Endothelial cell of umbilical vein (primary cell): ENCODE measurements at regions not wholly inside any gene's neighbourhood (a gene's known extent, or its start where the extent isn't known, plus 50 kb on each side); places are given as distances from the start of the nearest gene placed in this dataset.

Experiments
- BruUV-seq: library from RNA; stranded (reverse); fragments of 400-500 nt; replicated peaks from 2 replicates; lab custom pipeline; 2021; lab: Mats Ljungman, UMichigan
- CTCF ChIA-PET: fragments of 300-600, 350-600 bp; sonication (Branson Sonifier 250); formaldehyde crosslinking; loops from one replicate; lab custom pipeline; 2021; ENCODE audit warnings: antibody characterized with exemption, inconsistent platforms; lab: Charles Lee
- POLR2A ChIA-PET: fragments of 300-600, 350-600 bp; sonication (Branson Sonifier 250); formaldehyde crosslinking; loops from one replicate; lab custom pipeline; 2021; ENCODE audit warnings: antibody characterized with exemption, inconsistent platforms; lab: Charles Lee
- DNase-seq: peaks from one replicate; pipeline ENCODE4 v3.0.0-alpha.2; 2011; ENCODE audit warnings: low read depth, low spot score
- FAIRE-seq: peaks from 2 replicates; lab custom pipeline; 2011; peaks lifted over from hg19 to GRCh38; lab: Jason Lieb, UNC
- H2AFZ ChIP-seq: 2 replicates; pipeline ENCODE4 v1.6.0; 2012; ENCODE audit warnings: low read depth, low read length, control low read depth, inconsistent platforms
- H3K27ac ChIP-seq: 2 replicates; pipeline ENCODE4 v1.5.1; 2011; ENCODE audit warnings: low read depth, mild to moderate bottlenecking, control low read depth, low read length, moderate library complexity; ENCODE audit not compliant: insufficient read depth
- H3K27me3 ChIP-seq, 2 experiments: 2 replicates each; pipeline versions ENCODE4 v1.6.0 to v1.6.1; 2011; ENCODE audit warnings: low read length in 2 of 2, mixed read lengths in 1 of 2; ENCODE audit not compliant: control insufficient read depth in 2 of 2, insufficient read depth in 2 of 2
- H3K36me3 ChIP-seq, 2 experiments: 2 replicates in 1 of 2; 3 replicates in 1 of 2; pipeline ENCODE4 v1.5.1; 2011; ENCODE audit warnings: low read length in 2 of 2, mild to moderate bottlenecking in 1 of 2, moderate library complexity in 1 of 2; ENCODE audit not compliant: control insufficient read depth in 2 of 2, insufficient read depth in 2 of 2; ENCODE audit errors: extremely low read depth in 1 of 2
- H3K4me1 ChIP-seq: 3 replicates; pipeline ENCODE4 v1.5.1; 2011; ENCODE audit warnings: mild to moderate bottlenecking, low read length; ENCODE audit not compliant: control insufficient read depth, insufficient read depth; ENCODE audit errors: extremely low read depth
- H3K4me2 ChIP-seq: 2 replicates; pipeline ENCODE4 v1.6.1; 2011; ENCODE audit warnings: low read length, control low read depth, mixed read lengths; ENCODE audit not compliant: insufficient read depth
- H3K4me3 ChIP-seq, 3 experiments: fragments of 200-600 bp in 1 of 3; sonication (generic), shearing (Covaris generic) in 1 of 3; replicated peaks in 1 of 3; 2 replicates each; pipeline ENCODE4 v1.5.1; 2011 to 2016; ENCODE audit warnings: control low read depth in 3 of 3, low read length in 3 of 3, mild to moderate bottlenecking in 2 of 3, inconsistent platforms in 1 of 3, low read depth in 1 of 3, moderate library complexity in 1 of 3; ENCODE audit not compliant: insufficient read depth in 1 of 3
- H3K79me2 ChIP-seq: 2 replicates; pipeline ENCODE4 v1.6.0; 2012; ENCODE audit warnings: low read length, inconsistent platforms; ENCODE audit not compliant: control insufficient read depth, insufficient read depth
- H3K9ac ChIP-seq: replicated peaks from 2 replicates; pipeline ENCODE3; 2011; ENCODE audit warnings: low read length, control low read depth; ENCODE audit not compliant: insufficient read depth; ENCODE audit errors: extremely low read depth
- H3K9me1 ChIP-seq: replicated peaks from 3 replicates; pipeline ENCODE4 v1.6.0; 2011; ENCODE audit warnings: mild to moderate bottlenecking, low read length; ENCODE audit not compliant: control insufficient read depth, insufficient read depth; ENCODE audit errors: extremely low read depth
- H3K9me3 ChIP-seq: replicated peaks from 2 replicates; pipeline ENCODE4 v1.5.1; 2012; ENCODE audit warnings: low read length, inconsistent platforms; ENCODE audit not compliant: control insufficient read depth, insufficient read depth
- H4K20me1 ChIP-seq: replicated peaks from 2 replicates; pipeline ENCODE3; 2011; ENCODE audit warnings: mild to moderate bottlenecking, low read length; ENCODE audit not compliant: control insufficient read depth, insufficient read depth; ENCODE audit errors: extremely low read depth
- CTCF ChIP-seq, 2 donors: IDR thresholded peaks; 1 replicate in 1 of 2; 2 replicates in 1 of 2; pipeline ENCODE4 v1.5.1; 2011; ENCODE audit warnings: low read length in 2 of 2, mild to moderate bottlenecking in 2 of 2, moderate library complexity in 2 of 2, control low read depth in 1 of 2, inconsistent platforms in 1 of 2, low read depth in 1 of 2; ENCODE audit not compliant: insufficient read depth in 1 of 2; ENCODE audit errors: extremely low read depth in 1 of 2
- EZH2 ChIP-seq: IDR thresholded peaks from 2 replicates; pipeline ENCODE4 v1.6.1; 2012; ENCODE audit warnings: borderline replicate concordance, low read depth, mild to moderate bottlenecking, moderate library complexity, low read length, inconsistent platforms; ENCODE audit not compliant: severe bottlenecking
- FOS ChIP-seq: IDR thresholded peaks from 2 replicates; pipeline ENCODE4 v1.6.1; 2011; ENCODE audit warnings: mild to moderate bottlenecking, low read length, moderate library complexity, borderline replicate concordance; ENCODE audit not compliant: insufficient read depth
- GATA2 ChIP-seq: IDR thresholded peaks from 2 replicates; pipeline ENCODE4 v1.7.0; 2011; ENCODE audit warnings: low read depth, mild to moderate bottlenecking, moderate library complexity, mixed read lengths, low read length; ENCODE audit not compliant: insufficient read length, insufficient read depth
- JUN ChIP-seq: IDR thresholded peaks from 2 replicates; pipeline ENCODE4 v1.6.1; 2011; ENCODE audit warnings: borderline replicate concordance, low read depth; ENCODE audit not compliant: insufficient read length, insufficient read depth
- MAX ChIP-seq: IDR thresholded peaks from 2 replicates; pipeline ENCODE4 v1.6.1; 2011; ENCODE audit not compliant: insufficient read depth, insufficient read length
- POLR2AphosphoS5 ChIP-seq: IDR thresholded peaks from 2 replicates; pipeline ENCODE4 v1.6.1; 2012; ENCODE audit warnings: low read depth, mild to moderate bottlenecking, control low read depth, low read length, moderate library complexity; ENCODE audit not compliant: insufficient read depth
- dilution Hi-C: fragments of 300-500 bp; cut with MboI; formaldehyde crosslinking; loops from one replicate; pipeline ENCODE4 v1.15.0; 2019; ENCODE audit warnings: low sequenced_read_pairs; ENCODE audit not compliant: extremely low pct_ligation_motif_present
- intact Hi-C: fragments of 100-400 bp; cut with micrococcal nuclease; formaldehyde crosslinking; loops from one replicate; pipeline ENCODE4 v1.10.0; 2022

- Histone ChIP-seq H3K9me1 (no peaks in the 10 kb centered on the region), H3K4me3 (no peak overlapping the region), H3K36me3 (no peaks in the 10 kb centered on the region), H3K4me1 (no peaks in the 10 kb centered on the region), H3K9ac (no peak overlapping the region), H3K4me2 (no peak overlapping the region), H4K20me1 (no peaks in the 10 kb centered on the region), H3K9me3 (no peaks in the 10 kb centered on the region), H3K79me2 (no peaks in the 10 kb centered on the region), H3K27ac (no peak overlapping the region), H2AFZ (no peak overlapping the region), H3K27me3 (no peaks in the 10 kb centered on the region)
- intact Hi-C loops (no loop called here), dilution Hi-C loops (no loop called here)
- ChIA-PET CTCF (no interaction called here), POLR2A (no interaction called here)
- DNase-seq: no peak
- BruUV-seq: no TSS peak
- TF ChIP-seq EZH2 (no peak), POLR2AphosphoS5 (no peak), MAX (no peak), GATA2 (no peak), FOS (no peak), CTCF (IDR thresholded peaks at IDR 0.05; ENCODE audit: extremely low read depth in 1 of 2, insufficient read depth in 1 of 2, low read depth in 1 of 2, low read length in 2 of 2) (no peak), JUN (no peak)
- FAIRE-seq: no peak
Measured at GRCh38 chr10:47230482-47230881, 69.5 kb upstream of the GDF10 start.
